ENCODE measurements at regions not wholly inside any gene's neighbourhood (a gene's known extent, or its start where the extent isn't known, plus 50 kb on each side); places are given as distances from the start of the nearest gene placed in this dataset.

DNA sequence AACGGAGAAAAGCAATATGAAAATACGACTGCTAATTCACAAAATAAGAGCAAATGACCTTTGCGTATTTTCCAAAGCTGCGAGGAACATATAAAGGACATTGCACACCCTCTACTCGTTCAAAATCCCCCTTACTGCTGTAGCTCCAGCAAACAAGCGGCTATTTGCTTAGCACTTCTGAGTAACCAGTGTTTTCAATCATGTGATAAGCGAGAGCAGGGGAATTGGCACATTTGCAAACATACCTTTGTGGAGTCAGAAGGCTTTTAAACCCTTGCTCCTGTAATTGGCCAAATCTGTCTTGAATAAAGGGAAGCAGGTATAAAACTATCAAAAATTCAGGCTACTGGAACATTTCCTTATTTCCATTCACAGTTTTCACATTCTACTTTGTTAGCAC is 610.2 kb downstream of the UBE2NL start:
- no peaks in the 10 kb centered on the region for H4K20me1 ChIP-seq (ENCODE audit: insufficient read depth)
- H3K9ac ChIP-seq: no peak overlapping the region
- TF ChIP-seq, protein P1, sequence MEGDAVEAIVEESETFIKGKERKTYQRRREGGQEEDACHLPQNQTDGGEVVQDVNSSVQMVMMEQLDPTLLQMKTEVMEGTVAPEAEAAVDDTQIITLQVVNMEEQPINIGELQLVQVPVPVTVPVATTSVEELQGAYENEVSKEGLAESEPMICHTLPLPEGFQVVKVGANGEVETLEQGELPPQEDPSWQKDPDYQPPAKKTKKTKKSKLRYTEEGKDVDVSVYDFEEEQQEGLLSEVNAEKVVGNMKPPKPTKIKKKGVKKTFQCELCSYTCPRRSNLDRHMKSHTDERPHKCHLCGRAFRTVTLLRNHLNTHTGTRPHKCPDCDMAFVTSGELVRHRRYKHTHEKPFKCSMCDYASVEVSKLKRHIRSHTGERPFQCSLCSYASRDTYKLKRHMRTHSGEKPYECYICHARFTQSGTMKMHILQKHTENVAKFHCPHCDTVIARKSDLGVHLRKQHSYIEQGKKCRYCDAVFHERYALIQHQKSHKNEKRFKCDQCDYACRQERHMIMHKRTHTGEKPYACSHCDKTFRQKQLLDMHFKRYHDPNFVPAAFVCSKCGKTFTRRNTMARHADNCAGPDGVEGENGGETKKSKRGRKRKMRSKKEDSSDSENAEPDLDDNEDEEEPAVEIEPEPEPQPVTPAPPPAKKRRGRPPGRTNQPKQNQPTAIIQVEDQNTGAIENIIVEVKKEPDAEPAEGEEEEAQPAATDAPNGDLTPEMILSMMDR (conservative IDR thresholded peaks at IDR 0.05; ENCODE audit: low read depth, low read length): no peak
- no peaks in the 10 kb centered on the region for H3K79me2 ChIP-seq (ENCODE audit: insufficient read depth, low read depth)
- H3K27ac ChIP-seq: no peak overlapping the region
- no peaks in the 10 kb centered on the region for H3K36me3 ChIP-seq (ENCODE audit: insufficient read depth)
- H3K4me3 ChIP-seq (IDR thresholded peaks at IDR 0.05; ENCODE audit: insufficient read depth, low read depth, low read length): no peak overlapping the region
- H3K4me2 ChIP-seq: no peak overlapping the region
- no peak overlapping the region for H2AFZ ChIP-seq (ENCODE audit: low read depth)
- H3K27me3 ChIP-seq (ENCODE audit: insufficient read depth, low read depth): no peaks in the 10 kb centered on the region
- H3K4me1 ChIP-seq (ENCODE audit: low read depth, poor library complexity, severe bottlenecking): no peaks in the 10 kb centered on the region

DNA sequence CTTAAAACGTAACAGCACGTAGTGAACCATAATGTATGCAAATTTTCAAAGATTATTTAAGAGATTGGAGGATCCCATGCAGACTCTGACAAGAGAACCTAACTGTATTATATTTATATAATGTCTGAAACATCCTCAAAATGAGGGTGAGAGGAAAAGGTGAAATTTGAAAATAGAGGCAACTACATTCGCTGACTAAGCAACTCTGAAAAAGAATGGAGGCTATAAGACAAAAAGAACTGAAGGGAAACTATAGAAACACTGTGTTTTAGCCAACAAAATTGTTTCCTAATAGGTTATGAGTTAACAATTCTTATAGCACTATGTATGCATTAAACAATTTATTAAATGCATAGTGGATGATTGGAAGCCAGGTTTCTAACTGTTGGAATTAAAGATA is 648.0 kb downstream of the UBE2NL start:
- no peaks in the 10 kb centered on the region for H3K27me3 ChIP-seq (ENCODE audit: insufficient read depth, low read depth)
- H3K4me3 ChIP-seq (IDR thresholded peaks at IDR 0.05; ENCODE audit: insufficient read depth, low read depth, low read length): no peak overlapping the region
- H2AFZ ChIP-seq (ENCODE audit: low read depth): no peak overlapping the region
- H3K4me2 ChIP-seq: no peak overlapping the region
- no peak overlapping the region for H3K27ac ChIP-seq
- H3K79me2 ChIP-seq (ENCODE audit: insufficient read depth, low read depth): no peaks in the 10 kb centered on the region
- H3K36me3 ChIP-seq (ENCODE audit: insufficient read depth): no peaks in the 10 kb centered on the region
- H3K4me1 ChIP-seq (ENCODE audit: low read depth, poor library complexity, severe bottlenecking): no peaks in the 10 kb centered on the region
- H3K9ac ChIP-seq: no peak overlapping the region
- H4K20me1 ChIP-seq (ENCODE audit: insufficient read depth): no peaks in the 10 kb centered on the region
- TF ChIP-seq, protein P1 (conservative IDR thresholded peaks at IDR 0.05; ENCODE audit: low read depth, low read length): no peak

DNA sequence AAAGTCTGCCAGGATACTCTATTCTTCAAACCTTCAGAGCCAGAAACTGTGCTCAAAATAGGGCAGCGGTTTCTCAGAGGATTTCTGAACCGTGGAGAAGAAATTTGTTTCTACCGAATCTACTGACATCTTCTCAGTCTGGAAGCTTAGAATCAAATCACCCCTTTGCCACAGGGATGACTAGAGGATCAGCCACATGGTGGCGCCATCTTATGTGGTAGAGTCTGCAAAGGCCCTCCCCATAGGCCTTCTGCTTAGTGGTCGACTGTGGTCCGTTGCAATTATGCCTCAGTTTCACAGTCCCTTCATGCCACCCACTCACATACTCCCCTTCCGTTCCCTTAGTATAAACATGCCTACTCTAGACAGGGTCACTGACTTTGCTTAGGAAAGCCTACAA is 680.7 kb upstream of the SPANXN1 start:
- Histone ChIP-seq H3K9ac (no peak overlapping the region), H2AFZ (ENCODE audit: low read depth) (no peak overlapping the region), H3K27ac (no peak overlapping the region), H3K36me3 (ENCODE audit: insufficient read depth) (no peaks in the 10 kb centered on the region), H3K27me3 (ENCODE audit: insufficient read depth, low read depth) (no peaks in the 10 kb centered on the region), H3K79me2 (ENCODE audit: insufficient read depth, low read depth) (no peaks in the 10 kb centered on the region), H4K20me1 (ENCODE audit: insufficient read depth) (no peaks in the 10 kb centered on the region), H3K4me1 (ENCODE audit: low read depth, poor library complexity, severe bottlenecking) (no peaks in the 10 kb centered on the region), H3K4me3 (IDR thresholded peaks at IDR 0.05; ENCODE audit: insufficient read depth, low read depth, low read length) (no peak overlapping the region), H3K4me2 (no peak overlapping the region)
- TF ChIP-seq, protein P1 (conservative IDR thresholded peaks at IDR 0.05; ENCODE audit: low read depth, low read length): no peak

- no peak overlapping the region for H3K27ac ChIP-seq
- no peaks in the 10 kb centered on the region for H3K27me3 ChIP-seq (ENCODE audit: insufficient read depth, low read depth)
- H3K36me3 ChIP-seq (ENCODE audit: insufficient read depth): no peaks in the 10 kb centered on the region
- peak overlapping the region; percentile 17; the same call in 1 of the 2 replicates for H3K4me2 ChIP-seq
- H3K4me1 ChIP-seq (ENCODE audit: low read depth, poor library complexity, severe bottlenecking): peaks cover 30% of the 10 kb centered on the region
- TF ChIP-seq, protein P1 (conservative IDR thresholded peaks at IDR 0.05; ENCODE audit: low read depth, low read length): no peak
- H3K9ac ChIP-seq: no peak overlapping the region
- no peaks in the 10 kb centered on the region for H4K20me1 ChIP-seq (ENCODE audit: insufficient read depth)
- no peak overlapping the region; the same call in 1 of the 2 replicates for H2AFZ ChIP-seq (ENCODE audit: low read depth)
- no peak overlapping the region for H3K4me3 ChIP-seq (IDR thresholded peaks at IDR 0.05; ENCODE audit: insufficient read depth, low read depth, low read length)
- no peaks in the 10 kb centered on the region for H3K79me2 ChIP-seq (ENCODE audit: insufficient read depth, low read depth)
Measured at GRCh38 chrX:144586756-144587155, 660.5 kb upstream of the SPANXN1 start.
